HL-60/S4 treated with retinoic acid at 250 ng/mL for 4 days and 3 days (cell line): ENCODE measurements at regions not wholly inside any gene's neighbourhood (a gene's known extent, or its start where the extent isn't known, plus 50 kb on each side); places are given as distances from the start of the nearest gene placed in this dataset.

Experiments
- in situ Hi-C: fragments of 300-500 bp; cut with MboI; formaldehyde crosslinking; loops from 2 replicates; pipeline ENCODE4 v1.7.0; 2022; ENCODE audit warnings: low sequenced_read_pairs

DNA sequence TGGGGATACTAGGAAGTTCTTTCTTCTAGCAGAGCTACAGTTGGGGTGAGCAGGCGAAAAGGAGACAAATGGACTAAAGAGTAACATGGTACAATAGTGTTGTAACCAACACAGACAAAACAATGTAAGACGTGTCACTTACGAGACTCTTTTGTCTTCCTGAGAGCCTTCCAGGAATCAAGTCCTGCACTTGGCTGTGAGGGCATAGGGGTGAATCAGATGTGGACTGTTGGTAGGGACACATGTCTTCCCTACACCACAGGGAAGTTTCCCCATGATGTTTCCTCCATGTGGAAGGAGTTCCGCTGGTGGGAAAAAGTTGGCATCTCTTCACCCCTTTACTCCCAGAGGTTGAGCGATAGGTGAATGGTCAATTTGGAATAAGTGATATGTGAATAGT lies 364.7 kb downstream of the NUAK1 start:
- in situ Hi-C loops, result no loop called here

DNA sequence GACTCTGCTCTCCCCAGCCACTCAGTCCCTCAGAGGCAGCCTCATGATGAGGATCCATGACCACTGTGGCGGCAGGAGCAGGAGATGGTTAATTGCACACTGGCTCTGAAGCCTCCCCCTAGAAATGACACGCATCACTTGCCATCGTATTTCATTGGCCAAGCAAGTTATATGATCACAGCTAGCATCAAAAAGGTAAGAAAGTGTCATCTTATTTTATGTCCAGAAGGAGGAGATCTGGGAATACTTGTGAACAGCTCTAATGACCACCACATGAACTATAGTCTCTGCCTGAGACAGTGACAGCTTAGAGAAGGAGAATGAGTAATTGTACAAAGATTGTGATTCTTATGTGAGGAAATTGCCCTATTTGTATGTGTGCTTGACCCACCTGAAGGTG lies 363.4 kb downstream of the NUAK1 start:
- in situ Hi-C loops, result no loop called here

GRCh38 chr12:105783983-105784947 lies 354.5 kb downstream of the NUAK1 start:
- in situ Hi-C loops, result no loop called here

GRCh38 chr12:105793421-105793820 lies 345.3 kb downstream of the NUAK1 start:
- in situ Hi-C loops, result no loop called here

DNA sequence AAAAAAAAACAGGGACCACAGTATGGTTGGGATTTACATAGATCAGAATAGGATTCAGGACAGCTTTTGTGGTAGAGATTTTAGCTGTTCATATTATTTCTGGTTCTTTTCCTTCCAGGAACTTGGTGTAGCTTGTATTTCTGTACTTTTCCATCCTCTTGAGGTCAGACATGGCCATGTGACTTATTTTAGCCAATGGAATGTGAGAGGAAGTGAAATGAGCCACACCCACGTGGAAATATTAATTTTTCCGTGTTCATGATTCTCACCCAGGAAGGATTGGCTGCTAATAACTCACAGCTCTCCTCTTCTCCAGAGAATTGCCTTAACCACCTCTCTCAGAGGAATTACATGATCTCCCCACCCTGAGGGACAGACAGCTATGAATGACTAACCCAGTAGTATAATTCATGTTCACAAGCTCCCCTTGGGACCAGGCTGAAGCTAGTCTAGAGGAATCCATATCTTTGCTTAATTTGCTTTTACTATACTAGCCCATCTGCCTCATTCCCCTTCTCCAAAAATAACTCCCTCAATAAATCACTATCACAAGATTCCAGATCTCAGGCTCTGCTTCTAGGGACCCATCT lies 340.4 kb downstream of the NUAK1 start:
- in situ Hi-C loops, result no loop called here

DNA sequence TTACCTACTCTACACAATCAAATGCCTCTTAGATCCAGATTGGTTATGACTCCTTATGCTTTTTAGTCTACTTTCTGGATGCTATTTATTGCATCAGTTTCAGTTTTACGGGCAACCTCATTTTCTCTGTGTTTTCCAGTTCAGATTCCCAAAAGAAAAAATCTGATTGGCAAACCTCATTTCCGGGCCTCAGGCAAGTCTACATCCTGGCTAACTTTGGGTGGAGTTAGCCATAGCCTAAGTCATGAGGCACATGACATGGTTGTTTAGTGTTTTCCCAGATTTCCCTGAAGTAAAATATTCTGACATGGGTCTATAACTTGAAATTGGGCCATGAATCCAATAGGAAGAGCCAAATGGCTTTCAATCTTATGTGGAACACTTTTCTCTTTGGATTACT lies 339.7 kb downstream of the NUAK1 start:
- in situ Hi-C loops, result no loop called here

GRCh38 chr12:105801351-105801750 lies 337.4 kb downstream of the NUAK1 start:
- in situ Hi-C loops, result no loop called here

GRCh38 chr12:105803292-105803691 lies 335.5 kb downstream of the NUAK1 start:
- in situ Hi-C loops, result no loop called here

DNA sequence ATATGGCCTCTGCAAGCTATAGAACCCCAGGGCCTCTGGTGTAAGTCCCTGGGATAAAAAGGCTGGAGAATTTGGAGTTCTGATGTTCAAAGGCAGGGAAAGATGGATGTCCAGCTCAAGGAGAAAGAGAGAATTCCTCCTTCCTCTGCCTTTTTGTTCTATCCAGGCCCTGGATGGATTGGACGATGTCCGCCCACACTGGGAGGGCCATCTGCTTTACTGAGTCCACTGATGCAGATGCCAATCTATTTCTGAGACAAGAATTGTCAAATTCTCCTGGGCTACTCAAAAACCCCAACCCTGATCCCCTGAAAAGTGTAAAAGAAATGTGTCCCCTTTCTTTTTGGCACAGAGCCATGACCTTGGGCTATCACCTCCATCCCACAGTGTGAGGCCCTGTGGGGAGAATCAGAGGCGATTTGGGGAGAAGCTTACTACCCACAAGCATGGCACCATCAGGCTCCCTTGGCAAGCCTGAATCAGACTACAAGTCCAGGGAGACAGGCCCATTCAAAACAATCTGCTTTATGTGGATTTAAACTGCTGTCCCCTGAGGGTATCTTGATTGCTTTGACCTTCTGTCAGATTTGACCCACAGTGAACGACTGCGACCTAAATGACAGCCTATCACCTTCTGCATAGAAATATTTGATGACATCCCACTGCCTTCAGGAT lies 334.0 kb downstream of the NUAK1 start:
- in situ Hi-C loops, result no loop called here

GRCh38 chr12:105805730-105806399 lies 332.9 kb downstream of the NUAK1 start:
- in situ Hi-C loops, result no loop called here

DNA sequence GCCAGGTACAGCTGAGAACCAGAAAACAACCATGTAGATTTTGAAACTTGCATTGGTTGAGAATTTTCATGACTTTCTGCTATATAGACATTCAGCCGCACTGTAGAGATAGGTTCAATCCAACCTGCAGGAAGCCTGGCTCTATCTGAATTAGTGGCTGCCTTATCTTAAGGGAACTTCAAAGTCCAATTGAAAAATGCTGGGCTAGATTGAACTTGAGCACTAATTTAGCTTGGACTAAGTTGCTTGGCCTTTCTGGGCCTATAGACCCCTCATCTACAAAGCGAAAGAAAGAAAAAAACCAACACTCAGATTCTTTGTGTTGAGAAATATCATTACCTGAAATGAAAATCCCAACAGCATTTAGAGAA lies 332.4 kb downstream of the NUAK1 start:
- in situ Hi-C loops, result no loop called here

DNA sequence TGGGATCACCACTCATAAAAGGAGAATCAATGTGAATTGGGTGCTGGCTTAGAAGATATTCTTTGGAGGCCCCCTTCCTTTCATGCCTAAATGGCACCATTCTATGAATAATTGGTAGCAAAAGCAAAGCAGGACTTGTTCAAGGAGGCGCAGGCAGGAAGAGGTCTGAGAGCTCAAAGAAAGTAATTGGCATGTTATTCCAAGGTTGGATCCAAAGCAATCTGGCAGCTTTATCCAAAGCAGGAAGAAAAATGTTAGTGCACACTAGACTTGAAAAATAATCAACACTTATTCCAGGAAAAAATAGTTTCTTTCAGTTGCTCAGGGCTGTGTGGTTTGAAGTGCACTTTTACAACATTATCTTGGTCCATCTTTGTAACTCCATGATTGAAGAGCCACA lies 326.4 kb downstream of the NUAK1 start:
- in situ Hi-C loops, result no loop called here

DNA sequence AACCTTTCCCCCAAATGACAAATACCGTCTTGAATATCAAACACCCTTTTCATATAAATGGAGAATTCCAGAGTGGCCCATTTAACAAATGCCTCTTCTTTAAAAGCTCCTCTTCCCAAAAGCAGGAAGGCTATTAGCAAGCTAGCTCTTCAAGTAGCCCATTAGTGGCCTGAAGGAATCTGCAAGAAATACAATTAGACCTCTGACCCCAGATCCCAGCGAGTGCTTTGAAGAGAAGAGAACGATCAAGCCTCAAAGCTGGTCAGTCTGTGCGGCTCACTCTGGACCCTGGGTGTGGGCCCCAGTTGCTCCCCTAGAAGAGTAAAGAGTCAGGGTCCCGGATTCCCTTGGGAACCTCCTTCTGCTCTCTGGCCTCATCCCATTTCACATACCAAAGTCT lies 325.6 kb downstream of the NUAK1 start:
- in situ Hi-C loops, result no loop called here

- in situ Hi-C loops, result no loop called here
These were observed 324.5 kb downstream of the NUAK1 start for GRCh38 chr12:105814283-105814682.

DNA sequence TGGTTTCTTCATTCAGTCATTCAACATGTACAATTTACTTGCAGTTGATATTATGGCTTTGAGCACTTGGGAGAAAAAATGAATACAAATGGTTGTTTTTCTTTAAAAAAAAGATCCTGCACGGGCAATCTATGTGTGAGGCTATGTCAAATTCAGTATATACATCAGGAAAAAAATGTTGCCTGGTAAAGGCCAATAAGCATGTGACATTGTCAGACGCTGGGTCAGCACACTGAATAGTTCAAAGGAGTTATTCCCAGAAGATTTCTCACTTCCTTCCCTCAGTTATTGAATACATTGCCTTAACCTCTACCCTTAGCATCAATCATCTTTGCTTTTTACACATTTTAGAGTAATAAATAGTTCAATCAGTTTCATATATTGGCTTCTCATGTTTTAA lies 319.2 kb downstream of the NUAK1 start:
- in situ Hi-C loops, result no loop called here

- in situ Hi-C loops, result no loop called here
These were observed 318.2 kb downstream of the NUAK1 start for GRCh38 chr12:105820429-105821125.

- in situ Hi-C loops, result no loop called here
These were observed 316.3 kb downstream of the NUAK1 start for GRCh38 chr12:105822131-105823105.

DNA sequence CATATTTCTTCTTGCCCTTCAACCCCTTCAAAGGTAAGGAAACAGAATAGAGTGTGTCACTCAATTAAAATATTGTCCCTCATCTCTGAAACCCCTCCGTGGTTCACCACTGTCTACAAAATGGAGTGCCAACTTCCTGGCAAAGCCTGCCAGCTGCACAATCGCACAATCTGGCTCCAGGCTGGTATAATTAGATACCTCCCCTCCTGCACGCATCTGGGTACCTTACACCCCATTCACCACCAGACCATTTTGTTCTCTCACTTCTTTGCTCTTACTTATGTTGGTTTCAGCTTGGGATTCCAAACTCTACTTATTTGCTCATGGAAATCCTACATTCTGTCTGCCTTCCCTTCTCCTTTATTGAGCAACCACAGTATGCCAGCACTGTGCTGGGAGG lies 314.9 kb downstream of the NUAK1 start:
- in situ Hi-C loops, result no loop called here

DNA sequence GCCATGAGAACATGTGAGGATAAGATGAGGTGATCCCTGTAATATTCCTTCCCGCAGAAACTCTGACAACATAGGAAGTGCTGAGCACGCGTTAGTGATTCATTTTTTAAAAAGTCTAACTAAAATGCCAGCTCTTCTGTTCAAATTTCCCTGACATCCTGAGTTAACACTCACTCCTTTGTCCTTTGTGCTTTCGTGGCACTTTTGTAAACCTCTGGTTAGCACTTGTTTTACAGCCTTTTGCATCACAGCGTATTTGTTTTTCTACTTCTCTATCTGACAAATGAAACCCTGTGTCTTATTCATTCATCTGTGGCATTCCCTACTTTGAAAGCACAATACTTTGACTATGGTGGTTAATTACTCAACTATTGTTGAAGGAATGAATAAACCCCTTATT lies 313.6 kb downstream of the NUAK1 start:
- in situ Hi-C loops, result no loop called here

DNA sequence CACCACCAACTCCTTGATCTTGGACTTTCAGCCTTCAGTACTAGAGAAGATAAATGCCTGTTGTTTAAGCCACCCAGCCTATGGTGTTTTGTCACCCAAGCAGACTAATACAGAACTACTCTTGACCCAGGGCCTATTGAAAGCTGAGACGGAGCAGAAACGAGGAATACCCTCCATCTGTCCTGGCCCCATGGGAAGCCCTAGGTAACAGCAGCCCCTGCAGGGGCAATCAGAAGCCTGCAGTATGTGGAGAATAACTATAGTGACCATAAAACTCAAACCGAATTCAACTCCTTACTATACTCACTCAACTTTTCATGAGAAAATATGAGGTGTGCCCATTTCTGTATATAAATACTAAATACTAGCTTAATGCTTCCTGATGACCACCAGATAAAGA lies 307.4 kb downstream of the NUAK1 start:
- in situ Hi-C loops, result no loop called here
